ENCODE measurements at regions not wholly inside any gene's neighbourhood (a gene's known extent, or its start where the extent isn't known, plus 50 kb on each side); places are given as distances from the start of the nearest gene placed in this dataset.

- no peak overlapping the region for H3K4me3 ChIP-seq (ENCODE audit: low read length in 3 of 3)
- H3K27me3 ChIP-seq (ENCODE audit: control insufficient read depth in 3 of 3, insufficient read depth in 3 of 3, low read length in 3 of 3): no peaks in the 10 kb centered on the region
- no peak overlapping the region for H3K9ac ChIP-seq (ENCODE audit: low read depth in 1 of 3, low read length in 3 of 3)
- no peaks in the 10 kb centered on the region for H3K36me3 ChIP-seq (ENCODE audit: control insufficient read depth in 3 of 3, insufficient read depth in 3 of 3, low read length in 3 of 3)
- no peak overlapping the region for H3K27ac ChIP-seq (ENCODE audit: low read depth, low read length)
- no peaks in the 10 kb centered on the region for H3K4me1 ChIP-seq (ENCODE audit: control insufficient read depth in 3 of 3, insufficient read depth in 3 of 3, low read length in 3 of 3)
- no peaks in the 10 kb centered on the region for H3K9me3 ChIP-seq (ENCODE audit: control insufficient read depth in 3 of 3, low read length in 3 of 3)
These were observed 1608.7 kb downstream of the STIM2 start for GRCh38 chr4:28469387-28469786.

- Histone ChIP-seq H3K4me1 (ENCODE audit: control insufficient read depth in 3 of 3, insufficient read depth in 3 of 3, low read length in 3 of 3) (no peaks in the 10 kb centered on the region), H3K36me3 (ENCODE audit: control insufficient read depth in 3 of 3, insufficient read depth in 3 of 3, low read length in 3 of 3) (no peaks in the 10 kb centered on the region), H3K27me3 (ENCODE audit: control insufficient read depth in 3 of 3, insufficient read depth in 3 of 3, low read length in 3 of 3) (no peaks in the 10 kb centered on the region), H3K9me3 (ENCODE audit: control insufficient read depth in 3 of 3, low read length in 3 of 3) (no peaks in the 10 kb centered on the region), H3K4me3 (ENCODE audit: low read length in 3 of 3) (no peak overlapping the region), H3K9ac (ENCODE audit: low read depth in 1 of 3, low read length in 3 of 3) (no peak overlapping the region), H3K27ac (ENCODE audit: low read depth, low read length) (no peak overlapping the region)
These were observed 1609.2 kb downstream of the STIM2 start for GRCh38 chr4:28469886-28470285.

- Histone ChIP-seq H3K36me3 (ENCODE audit: control insufficient read depth in 3 of 3, insufficient read depth in 3 of 3, low read length in 3 of 3) (no peaks in the 10 kb centered on the region), H3K9me3 (ENCODE audit: control insufficient read depth in 3 of 3, low read length in 3 of 3) (no peaks in the 10 kb centered on the region), H3K27ac (ENCODE audit: low read depth, low read length) (no peak overlapping the region), H3K27me3 (ENCODE audit: control insufficient read depth in 3 of 3, insufficient read depth in 3 of 3, low read length in 3 of 3) (no peaks in the 10 kb centered on the region), H3K4me1 (ENCODE audit: control insufficient read depth in 3 of 3, insufficient read depth in 3 of 3, low read length in 3 of 3) (no peaks in the 10 kb centered on the region), H3K4me3 (ENCODE audit: low read length in 3 of 3) (no peak overlapping the region), H3K9ac (ENCODE audit: low read depth in 1 of 3, low read length in 3 of 3) (no peak overlapping the region)
These were observed 1614.7 kb downstream of the STIM2 start for GRCh38 chr4:28475381-28475780.

GRCh38 chr4:28479666-28480065 lies 1619.0 kb downstream of the STIM2 start:
- no peak overlapping the region for H3K4me3 ChIP-seq (ENCODE audit: low read length in 3 of 3)
- no peaks in the 10 kb centered on the region for H3K27me3 ChIP-seq (ENCODE audit: control insufficient read depth in 3 of 3, insufficient read depth in 3 of 3, low read length in 3 of 3)
- no peaks in the 10 kb centered on the region for H3K9me3 ChIP-seq (ENCODE audit: control insufficient read depth in 3 of 3, low read length in 3 of 3)
- H3K36me3 ChIP-seq (ENCODE audit: control insufficient read depth in 3 of 3, insufficient read depth in 3 of 3, low read length in 3 of 3): no peaks in the 10 kb centered on the region
- no peaks in the 10 kb centered on the region for H3K4me1 ChIP-seq (ENCODE audit: control insufficient read depth in 3 of 3, insufficient read depth in 3 of 3, low read length in 3 of 3)
- H3K27ac ChIP-seq (ENCODE audit: low read depth, low read length): no peak overlapping the region
- no peak overlapping the region for H3K9ac ChIP-seq (ENCODE audit: low read depth in 1 of 3, low read length in 3 of 3)

- no peak overlapping the region for H3K4me3 ChIP-seq (ENCODE audit: low read length in 3 of 3)
- H3K36me3 ChIP-seq (ENCODE audit: control insufficient read depth in 3 of 3, insufficient read depth in 3 of 3, low read length in 3 of 3): no peaks in the 10 kb centered on the region
- no peak overlapping the region for H3K9ac ChIP-seq (ENCODE audit: low read depth in 1 of 3, low read length in 3 of 3)
- no peaks in the 10 kb centered on the region for H3K9me3 ChIP-seq (ENCODE audit: control insufficient read depth in 3 of 3, low read length in 3 of 3)
- H3K27ac ChIP-seq (ENCODE audit: low read depth, low read length): no peak overlapping the region
- H3K4me1 ChIP-seq (ENCODE audit: control insufficient read depth in 3 of 3, insufficient read depth in 3 of 3, low read length in 3 of 3): no peaks in the 10 kb centered on the region
- no peaks in the 10 kb centered on the region for H3K27me3 ChIP-seq (ENCODE audit: control insufficient read depth in 3 of 3, insufficient read depth in 3 of 3, low read length in 3 of 3)
These were observed 1620.9 kb downstream of the STIM2 start for GRCh38 chr4:28481565-28481964.

- H3K27me3 ChIP-seq (ENCODE audit: control insufficient read depth in 3 of 3, insufficient read depth in 3 of 3, low read length in 3 of 3): no peaks in the 10 kb centered on the region
- H3K9me3 ChIP-seq (ENCODE audit: control insufficient read depth in 3 of 3, low read length in 3 of 3): no peaks in the 10 kb centered on the region
- no peak overlapping the region for H3K27ac ChIP-seq (ENCODE audit: low read depth, low read length)
- no peaks in the 10 kb centered on the region for H3K36me3 ChIP-seq (ENCODE audit: control insufficient read depth in 3 of 3, insufficient read depth in 3 of 3, low read length in 3 of 3)
- no peak overlapping the region for H3K9ac ChIP-seq (ENCODE audit: low read depth in 1 of 3, low read length in 3 of 3)
- H3K4me1 ChIP-seq (ENCODE audit: control insufficient read depth in 3 of 3, insufficient read depth in 3 of 3, low read length in 3 of 3): no peaks in the 10 kb centered on the region
- no peak overlapping the region for H3K4me3 ChIP-seq (ENCODE audit: low read length in 3 of 3)
These were observed 1622.1 kb downstream of the STIM2 start for GRCh38 chr4:28482580-28483270.

GRCh38 chr4:28488021-28488420 lies 1627.4 kb downstream of the STIM2 start:
- Histone ChIP-seq H3K4me3 (ENCODE audit: low read length in 3 of 3) (no peak overlapping the region), H3K27me3 (ENCODE audit: control insufficient read depth in 3 of 3, insufficient read depth in 3 of 3, low read length in 3 of 3) (no peaks in the 10 kb centered on the region), H3K27ac (ENCODE audit: low read depth, low read length) (no peak overlapping the region), H3K36me3 (ENCODE audit: control insufficient read depth in 3 of 3, insufficient read depth in 3 of 3, low read length in 3 of 3) (no peaks in the 10 kb centered on the region), H3K9ac (ENCODE audit: low read depth in 1 of 3, low read length in 3 of 3) (no peak overlapping the region), H3K9me3 (ENCODE audit: control insufficient read depth in 3 of 3, low read length in 3 of 3) (no peaks in the 10 kb centered on the region), H3K4me1 (ENCODE audit: control insufficient read depth in 3 of 3, insufficient read depth in 3 of 3, low read length in 3 of 3) (no peaks in the 10 kb centered on the region)

GRCh38 chr4:28490669-28491068 lies 1630.0 kb downstream of the STIM2 start:
- no peaks in the 10 kb centered on the region for H3K27me3 ChIP-seq (ENCODE audit: control insufficient read depth in 3 of 3, insufficient read depth in 3 of 3, low read length in 3 of 3)
- H3K4me1 ChIP-seq (ENCODE audit: control insufficient read depth in 3 of 3, insufficient read depth in 3 of 3, low read length in 3 of 3): no peaks in the 10 kb centered on the region
- no peak overlapping the region for H3K9ac ChIP-seq (ENCODE audit: low read depth in 1 of 3, low read length in 3 of 3)
- H3K4me3 ChIP-seq (ENCODE audit: low read length in 3 of 3): no peak overlapping the region
- H3K9me3 ChIP-seq (ENCODE audit: control insufficient read depth in 3 of 3, low read length in 3 of 3): no peaks in the 10 kb centered on the region
- H3K27ac ChIP-seq (ENCODE audit: low read depth, low read length): no peak overlapping the region
- no peaks in the 10 kb centered on the region for H3K36me3 ChIP-seq (ENCODE audit: control insufficient read depth in 3 of 3, insufficient read depth in 3 of 3, low read length in 3 of 3)

GRCh38 chr4:28505064-28505463 lies 1644.4 kb downstream of the STIM2 start:
- Histone ChIP-seq H3K9me3 (ENCODE audit: control insufficient read depth in 3 of 3, low read length in 3 of 3) (no peaks in the 10 kb centered on the region), H3K27me3 (ENCODE audit: control insufficient read depth in 3 of 3, insufficient read depth in 3 of 3, low read length in 3 of 3) (no peaks in the 10 kb centered on the region), H3K4me3 (ENCODE audit: low read length in 3 of 3) (no peak overlapping the region)

GRCh38 chr4:28508636-28509035 lies 1648.0 kb downstream of the STIM2 start:
- Histone ChIP-seq H3K27ac (ENCODE audit: low read depth, low read length) (no peak overlapping the region), H3K36me3 (ENCODE audit: control insufficient read depth in 3 of 3, insufficient read depth in 3 of 3, low read length in 3 of 3) (no peaks in the 10 kb centered on the region), H3K9ac (ENCODE audit: low read depth in 1 of 3, low read length in 3 of 3) (no peak overlapping the region), H3K4me1 (ENCODE audit: control insufficient read depth in 3 of 3, insufficient read depth in 3 of 3, low read length in 3 of 3) (no peaks in the 10 kb centered on the region), H3K4me3 (ENCODE audit: low read length in 3 of 3) (no peak overlapping the region), H3K9me3 (ENCODE audit: control insufficient read depth in 3 of 3, low read length in 3 of 3) (no peaks in the 10 kb centered on the region), H3K27me3 (ENCODE audit: control insufficient read depth in 3 of 3, insufficient read depth in 3 of 3, low read length in 3 of 3) (no peaks in the 10 kb centered on the region)

More at GRCh38 chr4:28505064-28505463, 1644.4 kb downstream of the STIM2 start:
- Histone ChIP-seq H3K36me3 (ENCODE audit: control insufficient read depth in 3 of 3, insufficient read depth in 3 of 3, low read length in 3 of 3) (no peaks in the 10 kb centered on the region), H3K27ac (ENCODE audit: low read depth, low read length) (no peak overlapping the region), H3K4me1 (ENCODE audit: control insufficient read depth in 3 of 3, insufficient read depth in 3 of 3, low read length in 3 of 3) (no peaks in the 10 kb centered on the region), H3K9ac (ENCODE audit: low read depth in 1 of 3, low read length in 3 of 3) (no peak overlapping the region)
